ENCODE measurements at regions not wholly inside any gene's neighbourhood (a gene's known extent, or its start where the extent isn't known, plus 50 kb on each side); places are given as distances from the start of the nearest gene placed in this dataset.

DNA sequence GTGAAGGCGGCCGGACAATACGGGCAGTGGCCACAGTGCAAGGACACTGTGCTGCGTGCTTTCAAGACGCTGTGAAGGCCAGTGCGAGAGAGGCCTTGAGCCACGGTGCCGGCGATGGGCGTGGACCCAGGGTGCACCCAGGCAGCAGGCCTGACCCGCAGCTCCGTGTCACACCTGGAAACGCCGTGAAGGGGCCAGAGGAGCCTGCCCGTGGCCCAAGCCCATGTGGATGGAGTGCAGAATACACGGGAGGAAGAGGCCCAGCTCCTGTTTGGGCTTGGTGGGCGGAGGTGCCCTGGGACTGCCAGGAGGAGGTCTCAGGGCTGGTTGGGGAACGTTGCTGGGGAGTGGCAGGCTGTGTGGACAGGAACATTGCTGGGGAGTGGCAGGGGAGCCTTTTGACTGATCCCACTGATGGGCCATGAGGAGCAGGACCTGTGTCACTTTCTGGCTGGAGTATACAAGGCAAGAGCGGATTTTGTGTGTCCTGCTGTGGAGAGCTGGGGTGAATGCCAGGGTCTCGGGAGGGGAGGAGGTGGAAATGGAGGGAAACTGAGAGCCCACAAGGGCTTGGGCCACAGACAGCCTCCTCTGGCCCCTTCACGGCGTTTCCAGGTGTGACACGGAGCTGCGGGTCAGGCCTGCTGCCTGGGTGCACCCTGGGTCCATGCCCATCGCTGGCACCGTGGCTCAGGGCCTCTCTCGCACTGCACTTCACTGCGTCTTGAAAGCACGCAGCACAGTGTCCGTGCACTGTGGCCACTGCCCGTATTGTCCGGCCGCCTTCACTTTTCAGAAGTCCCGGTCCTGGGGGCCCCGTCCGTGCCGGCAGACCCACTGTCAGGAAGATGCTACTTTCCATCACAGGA is 925.4 kb downstream of the BRD1 start:
- H3K9me3 ChIP-seq (ENCODE audit: low read length): no peaks in the 10 kb centered on the region
- no TSS peak for BruUV-seq (replicated peaks)

DNA sequence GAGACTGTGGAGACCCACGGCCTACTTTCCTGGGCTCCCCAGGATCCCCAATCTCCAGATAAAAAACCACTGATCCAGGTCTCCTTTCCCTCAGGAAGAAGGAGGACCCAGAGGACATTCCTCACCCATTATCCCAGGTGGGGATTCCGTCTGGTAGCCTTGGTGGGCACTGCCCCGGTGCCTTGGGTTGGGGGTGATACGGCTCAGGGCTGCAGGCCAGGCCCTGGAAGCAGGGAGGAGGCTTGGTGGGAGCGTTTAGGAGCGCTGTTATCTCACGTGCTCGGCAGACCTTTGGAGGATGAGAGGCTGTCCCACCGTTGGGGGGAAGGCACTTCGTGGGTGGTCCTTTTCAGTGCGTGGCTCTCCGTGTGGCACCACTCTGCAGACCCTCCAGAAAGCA is 926.3 kb downstream of the BRD1 start:
- intact Hi-C loops (cut with micrococcal nuclease): no loop called here
- Histone ChIP-seq H2AFZ (ENCODE audit: low read length) (no peak overlapping the region), H3K9me2 (replicated peaks; ENCODE audit: low read length) (no peaks in the 10 kb centered on the region), H3K27me3 (ENCODE audit: low read length) (no peaks in the 10 kb centered on the region), H4K20me1 (ENCODE audit: low read length) (no peaks in the 10 kb centered on the region), H3K9ac (ENCODE audit: low read length) (no peak overlapping the region), H3K36me3 (ENCODE audit: low read depth, low read length) (no peaks in the 10 kb centered on the region), H3K27ac (ENCODE audit: low read length) (no peak overlapping the region), H3F3A (ENCODE audit: low read length, unreplicated experiment) (no peaks in the 10 kb centered on the region), H3K4me1 (ENCODE audit: insufficient read depth, low read length) (no peaks in the 10 kb centered on the region), H3K79me2 (ENCODE audit: low read length) (no peaks in the 10 kb centered on the region), H3K4me3 (ENCODE audit: low read length) (no peak overlapping the region), H3K9me3 (ENCODE audit: low read length) (no peaks in the 10 kb centered on the region), H3K4me2 (ENCODE audit: low read length) (no peak overlapping the region)
- BruUV-seq (replicated peaks): no TSS peak
- ATAC-seq (no peak), DNase-seq (no peak)
- POLR2A ChIA-PET (ENCODE audit: unreplicated experiment): no interaction called here
- no peak for TF ChIP-seq EZH2phosphoT487 (IDR thresholded peaks at IDR 0.05; ENCODE audit: borderline replicate concordance, low read length)
- TF ChIP-seq, protein P1, sequence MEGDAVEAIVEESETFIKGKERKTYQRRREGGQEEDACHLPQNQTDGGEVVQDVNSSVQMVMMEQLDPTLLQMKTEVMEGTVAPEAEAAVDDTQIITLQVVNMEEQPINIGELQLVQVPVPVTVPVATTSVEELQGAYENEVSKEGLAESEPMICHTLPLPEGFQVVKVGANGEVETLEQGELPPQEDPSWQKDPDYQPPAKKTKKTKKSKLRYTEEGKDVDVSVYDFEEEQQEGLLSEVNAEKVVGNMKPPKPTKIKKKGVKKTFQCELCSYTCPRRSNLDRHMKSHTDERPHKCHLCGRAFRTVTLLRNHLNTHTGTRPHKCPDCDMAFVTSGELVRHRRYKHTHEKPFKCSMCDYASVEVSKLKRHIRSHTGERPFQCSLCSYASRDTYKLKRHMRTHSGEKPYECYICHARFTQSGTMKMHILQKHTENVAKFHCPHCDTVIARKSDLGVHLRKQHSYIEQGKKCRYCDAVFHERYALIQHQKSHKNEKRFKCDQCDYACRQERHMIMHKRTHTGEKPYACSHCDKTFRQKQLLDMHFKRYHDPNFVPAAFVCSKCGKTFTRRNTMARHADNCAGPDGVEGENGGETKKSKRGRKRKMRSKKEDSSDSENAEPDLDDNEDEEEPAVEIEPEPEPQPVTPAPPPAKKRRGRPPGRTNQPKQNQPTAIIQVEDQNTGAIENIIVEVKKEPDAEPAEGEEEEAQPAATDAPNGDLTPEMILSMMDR (conservative IDR thresholded peaks at IDR 0.05; ENCODE audit: low read depth, low read length): no peak
- no peak for TF ChIP-seq EZH2 (IDR thresholded peaks at IDR 0.05; ENCODE audit: low read length, unreplicated experiment)
- CTCF ChIA-PET: no interaction called here

More for the DNA sequence above, 925.4 kb downstream of the BRD1 start:
- Histone ChIP-seq H3K4me3 (ENCODE audit: low read length) (no peak overlapping the region), H4K20me1 (ENCODE audit: low read length) (no peaks in the 10 kb centered on the region), H3K9me2 (replicated peaks; ENCODE audit: low read length) (no peaks in the 10 kb centered on the region), H3K36me3 (ENCODE audit: low read depth, low read length) (no peaks in the 10 kb centered on the region), H2AFZ (ENCODE audit: low read length) (no peak overlapping the region), H3K79me2 (ENCODE audit: low read length) (no peaks in the 10 kb centered on the region), H3K27ac (ENCODE audit: low read length) (no peak overlapping the region), H3F3A (ENCODE audit: low read length, unreplicated experiment) (no peaks in the 10 kb centered on the region), H3K27me3 (ENCODE audit: low read length) (peaks cover 3% of the 10 kb centered on the region; the same call in 1 of the 2 replicates), H3K9ac (ENCODE audit: low read length) (no peak overlapping the region), H3K4me1 (ENCODE audit: insufficient read depth, low read length) (no peaks in the 10 kb centered on the region), H3K4me2 (ENCODE audit: low read length) (no peak overlapping the region)
- no peak for TF ChIP-seq EZH2 (IDR thresholded peaks at IDR 0.05; ENCODE audit: low read length, unreplicated experiment)
- TF ChIP-seq, protein P1 (conservative IDR thresholded peaks at IDR 0.05; ENCODE audit: low read depth, low read length): no peak
- TF ChIP-seq EZH2phosphoT487 (IDR thresholded peaks at IDR 0.05; ENCODE audit: borderline replicate concordance, low read length): no peak
- ChIA-PET CTCF (no interaction called here), POLR2A (ENCODE audit: unreplicated experiment) (no interaction called here)
- ATAC-seq: no peak
- DNase-seq: no peak
- intact Hi-C loops (cut with micrococcal nuclease): no loop called here

DNA sequence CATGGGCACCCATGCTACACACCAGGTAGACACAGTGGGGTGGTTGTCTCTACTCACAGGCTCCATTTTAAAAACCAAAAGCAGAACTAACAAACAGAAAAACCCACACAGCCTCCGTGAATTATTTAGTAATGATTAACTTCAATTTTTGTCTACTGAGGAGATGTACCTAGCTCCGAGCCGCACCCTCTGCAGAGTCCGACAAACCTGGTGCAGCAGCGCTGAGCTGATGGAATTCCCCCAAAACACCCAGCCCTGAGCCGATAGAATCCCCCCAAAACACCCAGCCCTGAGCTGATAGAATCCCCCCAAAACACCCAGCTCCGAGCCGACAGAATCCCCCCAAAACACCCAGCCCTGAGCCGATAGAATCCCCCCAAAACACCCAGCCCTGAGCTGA is 927.0 kb downstream of the BRD1 start:
- Histone ChIP-seq H3F3A (ENCODE audit: low read length, unreplicated experiment) (no peaks in the 10 kb centered on the region), H3K27ac (ENCODE audit: low read length) (no peak overlapping the region), H3K27me3 (ENCODE audit: low read length) (no peaks in the 10 kb centered on the region), H3K9ac (ENCODE audit: low read length) (no peak overlapping the region), H4K20me1 (ENCODE audit: low read length) (no peaks in the 10 kb centered on the region), H2AFZ (ENCODE audit: low read length) (no peak overlapping the region), H3K79me2 (ENCODE audit: low read length) (no peaks in the 10 kb centered on the region), H3K4me1 (ENCODE audit: insufficient read depth, low read length) (no peaks in the 10 kb centered on the region), H3K9me3 (ENCODE audit: low read length) (no peaks in the 10 kb centered on the region), H3K4me3 (ENCODE audit: low read length) (no peak overlapping the region), H3K36me3 (ENCODE audit: low read depth, low read length) (no peaks in the 10 kb centered on the region), H3K9me2 (replicated peaks; ENCODE audit: low read length) (no peaks in the 10 kb centered on the region), H3K4me2 (ENCODE audit: low read length) (no peak overlapping the region)
- intact Hi-C loops (cut with micrococcal nuclease): no loop called here
- no TSS peak for BruUV-seq (replicated peaks)
- no peak for TF ChIP-seq EZH2 (IDR thresholded peaks at IDR 0.05; ENCODE audit: low read length, unreplicated experiment)
- no peak for TF ChIP-seq EZH2phosphoT487 (IDR thresholded peaks at IDR 0.05; ENCODE audit: borderline replicate concordance, low read length)
- CTCF ChIA-PET: no interaction called here
- ATAC-seq (no peak), DNase-seq (no peak)
- POLR2A ChIA-PET (ENCODE audit: unreplicated experiment): no interaction called here

All from PC-3 (cell line).